LNCaP clone FGC (cell line): ENCODE measurements at regions not wholly inside any gene's neighbourhood (a gene's known extent, or its start where the extent isn't known, plus 50 kb on each side); places are given as distances from the start of the nearest gene placed in this dataset.

Experiments used
- DNase-seq: peaks from one replicate; pipeline ENCODE4 v3.0.0-alpha.2; 2011; ENCODE audit warnings: low read depth
- H3K4me3 ChIP-seq: 2 replicates; pipeline ENCODE4 v1.5.1; 2011; ENCODE audit warnings: mild to moderate bottlenecking, low read depth, low read length, control low read depth
- CTCF ChIP-seq: IDR thresholded peaks from 2 replicates; pipeline ENCODE4 v1.5.1; 2012; ENCODE audit warnings: mild to moderate bottlenecking; ENCODE audit not compliant: control insufficient read depth, insufficient read depth; ENCODE audit errors: extremely low read depth

GRCh38 chr4:89427782-89428181, 120.2 kb upstream of the GPRIN3 start:
- no peak for DNase-seq
- no peak for TF ChIP-seq CTCF
- H3K4me3 ChIP-seq = no peak overlapping the region

DNA sequence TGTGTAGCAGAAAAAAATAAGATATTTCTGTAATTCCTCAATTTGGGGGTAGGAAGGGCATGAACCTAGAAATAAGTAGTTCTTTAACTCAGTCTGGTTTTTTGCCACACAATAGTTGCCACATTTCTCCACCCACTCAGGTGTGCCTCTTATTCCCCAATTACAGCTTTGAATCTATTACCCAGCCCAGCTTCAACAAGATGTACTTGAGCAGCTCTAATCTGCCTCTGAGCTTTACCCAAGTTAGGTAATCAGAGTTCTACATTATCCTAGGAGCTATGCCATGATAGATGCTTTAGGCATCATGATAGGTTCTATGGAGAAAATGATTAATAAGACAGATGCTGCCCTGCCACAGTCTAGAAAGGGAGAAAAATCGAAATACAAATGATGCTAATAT, 117.4 kb upstream of the GPRIN3 start:
- no peak for DNase-seq
- H3K4me3 ChIP-seq = no peak overlapping the region
- no peak for TF ChIP-seq CTCF

DNA sequence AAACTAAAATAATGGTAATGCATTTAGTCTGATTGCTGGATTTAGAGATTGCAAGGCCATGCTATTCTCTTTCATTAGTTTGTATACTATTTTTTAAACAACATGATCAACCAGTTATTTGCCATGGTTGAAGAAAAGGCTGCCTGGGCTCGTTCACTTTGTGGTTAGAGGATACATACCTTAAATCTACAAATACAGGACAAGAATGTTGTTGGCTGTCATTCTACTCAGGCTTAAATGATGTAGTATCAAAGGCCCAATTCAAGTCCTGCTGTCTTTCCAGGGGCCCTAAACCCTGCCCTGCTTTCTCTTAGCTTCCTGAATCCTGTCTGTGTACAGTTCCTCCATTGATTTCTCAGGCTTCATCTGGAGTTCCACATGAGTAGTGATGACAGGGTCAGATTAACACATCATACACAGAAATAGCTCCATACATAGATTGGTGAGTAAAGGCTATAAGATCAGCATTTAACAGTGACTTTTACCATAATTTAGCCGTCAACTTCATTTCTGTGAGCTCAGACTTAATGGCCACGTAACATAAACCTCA, 114.9 kb upstream of the GPRIN3 start:
- no peak overlapping the region for H3K4me3 ChIP-seq
- DNase-seq = no peak
- no peak for TF ChIP-seq CTCF

GRCh38 chr4:89420507-89420906, 112.9 kb upstream of the GPRIN3 start:
- no peak overlapping the region for H3K4me3 ChIP-seq
- no peak for TF ChIP-seq CTCF
- no peak for DNase-seq

DNA sequence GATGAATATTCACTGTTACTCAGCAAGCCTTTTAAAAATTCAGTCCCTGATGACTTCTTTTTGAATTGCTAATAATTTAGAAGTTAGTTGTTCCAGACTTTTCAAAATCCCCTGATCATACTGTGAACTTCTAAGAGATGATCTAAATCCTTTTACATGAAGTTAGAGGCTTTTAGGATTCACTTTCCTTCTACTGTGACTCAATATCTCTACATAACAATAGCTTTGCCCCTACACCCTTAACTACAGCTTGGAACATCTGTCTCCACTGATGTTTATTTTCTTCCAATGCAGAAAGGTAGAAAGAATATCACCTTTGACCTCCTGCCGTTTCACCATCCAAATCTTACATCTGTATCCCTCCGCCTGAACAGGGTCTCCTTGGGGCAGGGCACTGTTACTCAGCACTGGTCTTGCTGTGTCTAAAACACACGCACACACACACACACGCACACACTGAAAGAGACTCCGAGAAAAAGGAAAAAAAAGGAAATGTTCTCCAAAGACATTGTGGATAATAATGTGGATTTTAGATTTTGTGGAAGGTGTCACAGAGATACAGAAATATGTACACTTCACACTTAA, 111.6 kb upstream of the GPRIN3 start:
- no peak overlapping the region for H3K4me3 ChIP-seq
- no peak for TF ChIP-seq CTCF
- DNase-seq = no peak

DNA sequence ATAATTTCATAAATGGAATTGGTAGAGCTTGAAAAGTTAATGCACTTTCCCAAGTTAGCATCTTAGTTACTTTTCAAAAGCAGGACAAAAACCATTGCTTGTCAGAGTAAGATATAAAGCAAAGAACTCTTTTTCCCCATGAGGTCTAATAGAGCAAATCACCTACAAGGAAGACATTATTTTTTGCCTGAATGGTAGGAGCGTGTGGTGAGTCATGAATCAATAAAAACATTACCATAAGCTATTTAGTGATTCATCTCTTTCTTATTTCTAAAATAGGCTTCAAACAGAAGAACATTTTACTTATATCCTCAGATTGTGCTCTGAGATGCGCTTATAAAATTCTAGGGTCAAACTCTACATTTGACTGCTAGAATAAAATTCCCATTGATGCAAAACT, 109.4 kb upstream of the GPRIN3 start:
- DNase-seq = no peak
- no peak for TF ChIP-seq CTCF
- H3K4me3 ChIP-seq = no peak overlapping the region

- no peak for TF ChIP-seq CTCF
- DNase-seq = no peak
These were observed 105.9 kb upstream of the GPRIN3 start for GRCh38 chr4:89413518-89413917.

More at GRCh38 chr4:89413518-89413917, 105.9 kb upstream of the GPRIN3 start:
- H3K4me3 ChIP-seq = no peak overlapping the region
